GM10266 (cell line): ENCODE measurements at regions not wholly inside any gene's neighbourhood (a gene's known extent, or its start where the extent isn't known, plus 50 kb on each side); places are given as distances from the start of the nearest gene placed in this dataset.
"Not testable (repeated sequence)": the region's sequence is repeated elsewhere in the genome, so short reads cannot be mapped to it uniquely, and the experiment has no call there.

Experiments
- DNase-seq: peaks from one replicate; pipeline ENCODE4 v3.0.0; 2012; ENCODE audit errors: extremely low spot score
- TF ChIP-seq, protein P1 (sequence below): IDR thresholded peaks from 2 replicates; pipeline ENCODE4 v1.5.1; 2012; ENCODE audit warnings: mild to moderate bottlenecking, low read depth; ENCODE audit not compliant: control insufficient read depth, insufficient read depth; ENCODE audit errors: missing control alignments

DNA sequence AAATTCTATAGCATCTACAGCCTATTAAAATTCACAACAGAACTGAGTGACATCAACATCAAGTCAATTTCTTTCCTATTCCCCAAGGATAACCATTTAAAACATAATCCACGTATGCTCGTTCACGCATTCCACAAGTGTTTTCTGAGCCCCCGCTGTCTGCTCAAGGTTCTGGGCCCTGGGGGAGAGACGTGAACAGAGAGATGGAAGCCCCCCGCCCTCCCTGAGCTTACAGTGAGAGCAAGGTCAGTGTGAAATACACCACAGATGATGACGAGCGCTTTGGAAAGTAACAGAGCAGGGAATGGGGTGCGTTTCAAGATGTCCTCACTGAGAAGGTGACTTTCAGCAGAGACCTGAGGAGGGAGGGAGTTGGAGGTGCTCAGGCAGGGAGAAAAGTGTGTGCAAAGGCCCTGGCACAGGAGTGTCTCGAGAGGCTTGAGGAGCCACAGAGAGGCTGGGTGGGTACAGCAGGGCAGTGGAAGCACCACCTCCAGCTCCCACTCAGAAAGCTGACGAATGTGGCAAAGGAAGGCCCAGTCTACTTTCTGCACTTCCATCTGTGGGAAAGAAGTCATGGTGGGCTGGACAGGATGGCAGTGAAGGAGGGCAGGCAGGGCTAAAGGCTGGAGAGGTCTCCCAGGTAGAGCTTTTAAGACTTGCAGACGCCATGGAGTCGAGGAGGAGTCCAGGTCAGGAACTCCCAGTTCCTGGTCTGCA lies 88.3 kb downstream of the DLL1 start:
- no peak for DNase-seq
- TF ChIP-seq, protein P1, sequence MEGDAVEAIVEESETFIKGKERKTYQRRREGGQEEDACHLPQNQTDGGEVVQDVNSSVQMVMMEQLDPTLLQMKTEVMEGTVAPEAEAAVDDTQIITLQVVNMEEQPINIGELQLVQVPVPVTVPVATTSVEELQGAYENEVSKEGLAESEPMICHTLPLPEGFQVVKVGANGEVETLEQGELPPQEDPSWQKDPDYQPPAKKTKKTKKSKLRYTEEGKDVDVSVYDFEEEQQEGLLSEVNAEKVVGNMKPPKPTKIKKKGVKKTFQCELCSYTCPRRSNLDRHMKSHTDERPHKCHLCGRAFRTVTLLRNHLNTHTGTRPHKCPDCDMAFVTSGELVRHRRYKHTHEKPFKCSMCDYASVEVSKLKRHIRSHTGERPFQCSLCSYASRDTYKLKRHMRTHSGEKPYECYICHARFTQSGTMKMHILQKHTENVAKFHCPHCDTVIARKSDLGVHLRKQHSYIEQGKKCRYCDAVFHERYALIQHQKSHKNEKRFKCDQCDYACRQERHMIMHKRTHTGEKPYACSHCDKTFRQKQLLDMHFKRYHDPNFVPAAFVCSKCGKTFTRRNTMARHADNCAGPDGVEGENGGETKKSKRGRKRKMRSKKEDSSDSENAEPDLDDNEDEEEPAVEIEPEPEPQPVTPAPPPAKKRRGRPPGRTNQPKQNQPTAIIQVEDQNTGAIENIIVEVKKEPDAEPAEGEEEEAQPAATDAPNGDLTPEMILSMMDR = no peak

DNA sequence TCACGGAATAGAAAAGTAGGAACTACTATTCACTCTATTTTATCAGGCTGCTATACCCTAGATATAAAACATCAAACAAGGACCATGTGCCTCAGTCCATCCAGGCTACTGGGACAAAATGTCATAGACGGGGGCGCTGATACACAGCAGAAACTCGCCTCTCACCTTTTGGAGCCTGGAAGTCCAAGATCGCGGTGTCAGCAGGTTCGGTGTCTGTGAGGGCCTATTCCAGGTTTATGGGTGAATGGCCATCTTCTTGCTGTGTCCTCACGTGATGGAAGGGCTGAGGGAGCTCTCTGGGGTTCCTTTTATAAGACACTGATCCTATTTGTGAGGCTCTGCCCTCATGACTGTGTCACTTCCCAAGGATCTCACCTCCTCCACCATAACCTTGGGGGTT lies 89.5 kb downstream of the DLL1 start:
- TF ChIP-seq, protein P1 = no peak
- DNase-seq = no peak

DNA sequence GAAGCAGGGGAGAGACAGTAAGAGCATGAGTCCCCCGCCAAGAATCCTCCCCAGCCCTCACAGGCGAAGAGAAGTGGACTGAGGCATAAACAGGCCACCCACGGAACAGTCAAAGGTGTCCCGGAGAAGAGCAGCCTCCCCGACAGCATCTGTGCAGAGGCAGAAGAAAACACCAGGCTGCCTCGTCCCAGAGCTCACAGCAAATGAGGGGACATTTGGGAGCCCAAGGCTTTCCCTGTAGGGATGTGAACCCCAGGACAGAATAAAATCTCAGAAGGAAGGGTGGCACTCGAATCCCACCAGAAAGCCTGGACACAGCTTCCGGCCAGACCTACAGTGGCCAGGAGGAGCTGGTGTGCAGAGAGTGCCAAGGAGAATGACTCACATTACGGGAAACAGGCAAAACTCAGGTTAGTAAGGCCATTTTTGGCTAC lies 90.4 kb downstream of the DLL1 start:
- TF ChIP-seq, protein P1 = no peak
- DNase-seq = no peak

DNA sequence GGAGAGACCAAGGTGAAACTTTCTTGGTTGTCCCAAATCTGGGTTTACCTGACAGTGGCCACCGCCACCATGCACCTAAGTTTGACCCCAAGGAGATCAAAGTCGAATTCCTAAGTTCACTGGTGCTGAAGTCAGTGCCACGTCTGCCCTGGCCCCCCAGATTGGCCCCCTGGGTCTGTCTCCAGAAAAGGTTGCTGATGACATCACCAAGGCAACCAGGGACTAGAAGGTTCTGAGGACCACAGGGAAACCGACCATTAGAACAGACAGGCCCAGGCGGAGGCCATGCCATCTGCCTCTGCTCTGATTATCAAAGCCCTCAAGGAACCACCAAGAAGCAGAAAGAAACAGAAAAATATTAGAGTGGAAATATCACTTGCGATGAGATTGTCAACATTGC lies 91.2 kb downstream of the DLL1 start:
- TF ChIP-seq, protein P1 = no peak

DNA sequence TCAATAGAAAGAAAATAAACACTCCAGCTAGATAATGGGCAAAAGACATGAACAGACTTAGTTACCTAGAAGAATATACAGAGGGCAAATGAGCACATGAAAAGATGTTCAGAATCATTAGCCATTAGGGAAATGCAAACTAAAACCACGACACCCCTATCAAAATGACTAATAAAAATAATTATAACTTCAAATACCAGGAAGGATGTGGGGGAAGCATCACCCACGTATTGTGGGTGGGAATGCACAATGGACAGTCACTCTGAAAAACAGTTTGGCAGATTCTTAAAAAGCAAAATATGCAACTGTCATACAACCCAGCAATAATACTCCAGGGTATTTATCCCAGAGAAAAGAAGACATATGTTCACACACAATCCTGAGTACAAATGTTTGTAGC lies 92.6 kb downstream of the DLL1 start:
- DNase-seq = no peak
- TF ChIP-seq, protein P1 = no peak

More for the DNA sequence above, 91.2 kb downstream of the DLL1 start:
- DNase-seq = no peak

DNA sequence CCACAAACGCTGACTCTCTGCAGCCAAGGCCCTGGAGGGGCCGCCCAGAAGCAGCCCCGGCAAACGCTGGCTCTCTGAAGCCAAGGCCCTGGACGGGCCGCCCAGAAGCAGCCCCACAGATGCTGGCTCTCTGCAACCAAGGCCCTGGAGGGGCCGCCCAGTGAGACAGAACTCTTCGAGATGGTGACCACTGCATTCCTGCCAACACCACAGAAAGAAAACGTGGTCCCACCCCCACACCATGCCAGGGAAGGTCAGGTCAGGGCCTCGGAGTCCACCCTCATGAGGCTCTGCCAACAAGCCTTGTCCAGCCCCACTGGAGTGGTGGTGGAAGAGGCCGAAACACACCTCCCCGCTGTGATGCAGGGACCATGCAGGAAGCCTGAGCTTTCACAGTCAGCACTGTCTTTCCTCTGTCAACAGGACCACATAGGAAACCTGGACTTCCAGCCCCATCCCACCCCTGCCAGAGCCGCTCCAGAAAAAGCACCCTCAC lies 97.5 kb downstream of the DLL1 start:
- TF ChIP-seq, protein P1 = no peak
- DNase-seq = no peak

DNA sequence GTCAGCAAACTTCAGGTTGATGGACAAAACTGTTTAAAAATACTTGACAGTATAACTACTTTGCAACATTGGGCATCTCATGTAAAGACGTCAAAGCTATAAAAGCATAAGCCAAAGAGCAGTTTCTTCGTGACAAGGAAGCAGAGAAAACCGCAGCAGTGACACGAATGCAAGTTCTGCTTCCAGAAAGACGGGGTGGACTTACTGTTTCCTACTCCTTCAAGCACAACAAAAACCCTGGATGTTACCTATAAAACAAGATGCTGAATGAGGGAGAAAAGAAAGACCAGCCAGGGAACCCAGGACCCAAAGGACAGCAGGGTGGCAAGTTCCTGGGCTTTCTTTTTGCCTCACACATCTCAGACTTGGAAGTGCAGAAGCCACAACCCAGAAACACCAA lies 98.0 kb downstream of the DLL1 start:
- TF ChIP-seq, protein P1 = no peak
- DNase-seq = no peak

DNA sequence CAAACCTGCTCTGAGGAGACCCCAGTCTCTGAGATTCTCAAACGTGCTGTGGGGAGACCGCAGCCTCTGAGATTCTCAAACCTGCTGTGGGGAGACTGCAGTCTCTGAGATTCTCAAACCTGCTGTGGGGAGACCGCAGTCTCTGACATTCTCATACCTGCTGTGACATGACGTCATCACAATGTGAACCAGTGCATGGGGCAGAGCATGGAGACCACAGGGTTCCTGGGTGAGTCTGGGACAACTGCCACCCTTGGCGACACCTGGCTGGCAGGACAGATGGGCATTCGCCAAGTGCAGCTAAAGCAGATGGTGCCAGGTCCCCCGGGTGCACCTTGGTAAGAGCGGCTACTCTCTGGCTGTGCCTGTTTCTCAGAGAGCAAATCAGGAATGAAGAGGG lies 98.8 kb downstream of the DLL1 start:
- not testable (repeated sequence) for DNase-seq
